HG03457 (cell line): ENCODE measurements at regions not wholly inside any gene's neighbourhood (a gene's known extent, or its start where the extent isn't known, plus 50 kb on each side); places are given as distances from the start of the nearest gene placed in this dataset.
"Not testable (repeated sequence)": the region's sequence is repeated elsewhere in the genome, so short reads cannot be mapped to it uniquely, and the experiment has no call there.

Source experiments
- ATAC-seq: cut with Tn5 transposase; IDR thresholded peaks from one replicate; pipeline ENCODE4 v1.9.1; 2021; ENCODE audit warnings: moderate number of reproducible peaks; ENCODE audit not compliant: unreplicated experiment

DNA sequence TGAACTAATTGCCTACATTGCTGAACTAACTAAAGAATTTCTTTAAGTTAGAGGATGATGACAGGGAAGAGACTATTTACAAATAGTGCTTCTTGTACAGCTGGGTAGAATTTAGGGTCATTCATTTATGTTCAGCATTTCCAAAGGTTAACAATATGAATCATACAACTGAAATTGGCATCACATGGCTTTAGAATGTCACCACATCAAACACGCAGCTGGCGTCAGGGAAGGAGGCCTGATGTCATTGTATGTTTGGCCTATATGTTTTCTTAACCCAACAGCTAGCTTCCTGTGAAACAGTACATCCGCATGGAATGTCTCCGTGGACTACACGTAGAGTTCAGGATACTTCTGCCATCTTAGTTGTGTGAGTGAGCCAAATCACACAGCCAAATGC lies 99.0 kb upstream of the TNFSF11 start:
- ATAC-seq, result no peak

GRCh38 chr13:42477596-42478190 lies 96.3 kb upstream of the TNFSF11 start:
- ATAC-seq, result no peak

- no peak for ATAC-seq
Observed at GRCh38 chr13:42478531-42479156, 95.3 kb upstream of the TNFSF11 start.

GRCh38 chr13:42484386-42484785 lies 89.6 kb upstream of the TNFSF11 start:
- no peak for ATAC-seq

DNA sequence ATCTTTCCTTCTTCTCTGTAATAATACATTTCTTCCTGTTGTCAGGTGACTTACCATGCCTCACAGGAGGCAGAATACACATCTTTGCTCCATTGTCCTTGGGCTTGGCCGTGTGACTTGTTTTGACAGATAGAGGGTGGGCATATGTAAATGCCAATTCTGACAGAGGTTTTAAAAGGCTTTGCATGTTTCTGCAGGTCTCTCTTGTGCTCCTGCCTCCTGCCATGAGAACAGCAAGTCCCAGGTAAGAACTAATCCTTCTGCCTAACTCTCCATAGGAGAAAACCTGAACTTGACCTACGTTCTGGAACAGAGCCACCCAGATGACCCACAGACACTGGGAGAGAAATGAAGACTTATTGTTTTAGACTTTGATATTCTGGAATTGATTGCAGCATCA lies 88.7 kb upstream of the TNFSF11 start:
- ATAC-seq, result no peak

DNA sequence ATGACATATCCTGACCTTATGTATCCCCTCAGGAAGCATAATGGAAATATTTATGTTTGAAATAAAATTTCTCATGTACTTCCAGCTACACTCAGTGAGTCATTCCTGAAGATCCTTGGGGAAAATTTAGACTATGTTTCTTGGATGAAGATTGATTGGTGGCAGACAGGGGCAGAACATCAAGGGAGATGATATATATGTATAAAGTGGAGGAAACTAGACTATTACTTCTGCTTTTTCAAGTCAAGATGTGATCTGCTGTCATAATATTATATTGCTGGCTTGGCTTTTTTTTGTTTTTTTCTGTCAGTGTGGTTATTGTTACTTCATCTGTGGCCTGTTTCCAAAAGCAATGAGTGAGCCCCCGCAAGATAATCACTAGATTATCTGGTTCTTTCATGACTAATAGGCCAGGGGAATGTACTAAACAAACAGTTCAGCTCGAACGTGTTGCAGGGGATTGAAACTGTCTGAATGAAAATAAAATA lies 87.2 kb upstream of the TNFSF11 start:
- ATAC-seq, result no peak

DNA sequence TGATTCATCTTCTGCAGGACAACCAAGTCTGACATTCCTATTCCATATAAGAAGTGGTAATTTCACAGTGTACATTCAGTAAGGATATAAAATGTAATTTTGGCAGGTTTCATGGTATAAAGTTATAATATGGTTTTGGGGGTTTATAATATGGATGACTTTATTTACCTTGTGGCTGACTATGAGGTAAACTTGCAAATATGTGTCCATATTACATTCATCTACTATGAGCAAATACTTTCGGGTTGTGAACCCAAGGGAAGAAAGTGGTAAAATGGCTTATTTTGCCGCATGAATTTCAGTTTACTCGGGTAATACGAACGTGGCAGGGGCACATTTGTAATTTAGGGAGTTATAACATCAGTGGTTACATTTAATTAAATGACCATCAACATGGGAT lies 86.7 kb upstream of the TNFSF11 start:
- ATAC-seq, result no peak

- ATAC-seq, result no peak
Observed at GRCh38 chr13:42490676-42491075, 83.3 kb upstream of the TNFSF11 start.

GRCh38 chr13:42492372-42492920 lies 81.5 kb upstream of the TNFSF11 start:
- no peak for ATAC-seq

DNA sequence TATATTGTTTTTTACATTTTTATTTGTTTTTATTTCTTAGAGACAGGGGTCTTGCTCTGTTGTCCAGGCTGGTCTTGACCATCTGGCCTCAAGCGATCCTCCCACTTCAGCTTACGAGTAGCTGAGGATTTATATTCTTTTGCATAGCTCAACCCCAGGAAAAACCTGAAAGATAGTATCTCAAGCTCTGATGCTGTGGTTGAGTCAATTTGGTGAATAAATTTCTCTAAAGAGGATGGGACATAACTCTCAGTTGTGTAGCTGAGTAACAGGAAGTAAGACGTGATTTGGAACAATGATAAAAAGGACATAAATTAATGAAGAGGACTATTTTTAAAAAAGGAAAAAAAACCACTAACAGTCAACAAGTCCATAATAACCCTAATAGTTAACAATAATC lies 79.8 kb upstream of the TNFSF11 start:
- ATAC-seq, result no peak

DNA sequence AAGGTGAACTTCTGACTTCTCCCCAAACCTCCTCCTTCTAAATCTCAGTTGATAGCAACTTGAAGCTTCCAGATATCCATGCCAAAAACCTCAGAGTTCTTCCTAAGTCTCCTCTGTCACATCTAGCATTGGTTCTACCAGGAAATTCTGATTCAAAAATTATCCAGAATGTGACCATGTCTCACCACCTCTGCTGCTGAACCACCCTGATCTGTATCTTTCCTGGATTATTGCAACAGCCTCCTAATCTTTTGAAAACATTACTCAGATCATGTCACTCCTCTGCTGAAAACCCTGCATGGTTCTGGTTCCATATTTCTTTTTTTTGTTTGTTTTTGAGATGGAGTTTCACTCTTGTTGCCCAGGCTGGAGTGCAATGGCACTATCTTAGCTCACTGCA lies 78.7 kb upstream of the TNFSF11 start:
- ATAC-seq, result no peak

DNA sequence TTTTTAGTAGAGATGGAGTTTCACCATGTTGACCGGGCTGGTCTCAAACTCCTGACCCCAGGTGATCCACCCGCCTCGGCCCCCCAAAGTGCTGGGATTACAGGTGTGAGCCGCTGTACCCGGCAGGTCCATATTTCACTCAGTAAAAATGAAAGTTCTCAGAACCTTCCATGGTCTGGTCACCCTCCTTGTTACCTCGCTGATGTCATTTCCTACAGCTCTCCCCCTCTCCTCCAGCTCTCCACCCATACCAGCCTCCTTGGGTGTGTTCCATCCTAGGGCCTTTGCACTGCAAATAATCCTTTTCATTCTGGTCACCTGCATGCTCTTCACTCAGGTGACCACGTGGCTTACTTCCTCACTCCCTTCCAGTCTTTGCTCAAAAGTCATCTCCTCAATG lies 78.2 kb upstream of the TNFSF11 start:
- ATAC-seq, result no peak

- ATAC-seq, result not testable (repeated sequence)
Observed at GRCh38 chr13:42496926-42497554, 76.9 kb upstream of the TNFSF11 start.

DNA sequence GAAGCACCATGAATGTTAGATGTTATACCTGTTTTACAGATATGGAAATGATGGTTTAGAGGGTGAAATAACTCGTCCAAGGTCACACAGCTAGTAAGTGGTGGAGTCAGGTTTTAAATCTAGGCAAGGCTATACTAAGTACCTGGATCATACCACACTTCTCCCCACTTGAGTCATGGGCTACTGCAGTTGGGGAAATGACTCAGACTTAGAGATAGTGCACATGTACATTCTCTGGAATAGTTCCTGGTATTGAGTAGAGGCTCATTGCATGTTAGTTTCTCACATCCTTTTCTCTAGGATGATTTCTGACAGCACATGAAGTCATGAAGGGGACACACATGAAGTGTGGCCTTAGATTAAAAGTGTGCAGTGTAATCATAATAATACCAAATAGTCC lies 76.2 kb upstream of the TNFSF11 start:
- ATAC-seq, result peak; percentile 87

GRCh38 chr13:42498521-42498920 lies 75.4 kb upstream of the TNFSF11 start:
- no peak for ATAC-seq
